ENCODE measurements at regions not wholly inside any gene's neighbourhood (a gene's known extent, or its start where the extent isn't known, plus 50 kb on each side); places are given as distances from the start of the nearest gene placed in this dataset.

- ChIA-PET CTCF (interaction anchor here (0.9 kb wide), 1 partner anchor 16 kb away, joined by 3 read pairs; no protein-coding TSS in a partner anchor), POLR2A (no interaction called here)
- FAIRE-seq, result no peak
- Histone ChIP-seq H3K4me3 (no peak overlapping the region), H3K27ac (no peak overlapping the region), H3K4me2 (no peak overlapping the region), H3K9me3 (no peaks in the 10 kb centered on the region), H3K4me1 (no peaks in the 10 kb centered on the region)
- TF ChIP-seq FOSL2 (IDR thresholded peaks at IDR 0.05), result no peak
- TF ChIP-seq FOSL2 (CRISPR knock-in tag; IDR thresholded peaks at IDR 0.05), result no peak
- TF ChIP-seq SMC3 (IDR thresholded peaks at IDR 0.05), result no peak
- TF ChIP-seq ATOH8 (CRISPR knock-in tag; IDR thresholded peaks at IDR 0.05; ENCODE audit: low read depth), result no peak
- TF ChIP-seq HOXB5 (CRISPR knock-in tag; IDR thresholded peaks at IDR 0.05), result no peak
- no peak for TF ChIP-seq TFCP2L1 (CRISPR knock-in tag; IDR thresholded peaks at IDR 0.05)
- TF ChIP-seq FOXS1 (CRISPR knock-in tag; IDR thresholded peaks at IDR 0.05), result no peak
- TF ChIP-seq HMGXB4 (CRISPR knock-in tag; IDR thresholded peaks at IDR 0.05; ENCODE audit: borderline replicate concordance), result no peak
- TF ChIP-seq CBX2 (IDR thresholded peaks at IDR 0.05; ENCODE audit: borderline replicate concordance, low read depth), result no peak
- TF ChIP-seq KDM5A (IDR thresholded peaks at IDR 0.05), result no peak
- TF ChIP-seq ESRRA (IDR thresholded peaks at IDR 0.05; ENCODE audit: borderline replicate concordance, low read length), result no peak
- TF ChIP-seq MAX (IDR thresholded peaks at IDR 0.05), result no peak
- TF ChIP-seq MAZ (IDR thresholded peaks at IDR 0.05; ENCODE audit: borderline replicate concordance, low read depth, low read length), result no peak
- TF ChIP-seq SREBF2 (IDR thresholded peaks at IDR 0.05), result no peak
- no peak for TF ChIP-seq HOXB13 (CRISPR knock-in tag; IDR thresholded peaks at IDR 0.05; ENCODE audit: low read depth)
- no peak for DNase-seq (ENCODE audit: low read depth in 1 of 2, low spot score in 1 of 2)
- ATAC-seq, result no peak
- WGBS (ENCODE audit: missing lambda C conversion rate), result 26% methylated on average over 7 of the region's 7 CpGs
Measured at GRCh38 chr1:14543191-14543840, 55.2 kb upstream of the KAZN start.

GRCh38 chr1:14544319-14544718 lies 54.2 kb upstream of the KAZN start:
- Histone ChIP-seq H3K4me3 (no peak overlapping the region), H3K4me1 (no peaks in the 10 kb centered on the region), H3K27ac (no peak overlapping the region), H3K4me2 (no peak overlapping the region), H3K9me3 (no peaks in the 10 kb centered on the region)
- ChIA-PET POLR2A (no interaction called here), CTCF (no interaction called here)
- 6% methylated on average over 2 of the region's 2 CpGs for WGBS (ENCODE audit: missing lambda C conversion rate)
- FAIRE-seq (no peak), ATAC-seq (no peak), DNase-seq (ENCODE audit: low read depth in 1 of 2, low spot score in 1 of 2) (no peak)
- TF ChIP-seq CTCF (IDR thresholded peaks at IDR 0.05), result no peak
- no peak for TF ChIP-seq CHD2 (IDR thresholded peaks at IDR 0.05; ENCODE audit: low read length, partially characterized antibody)
- TF ChIP-seq USF2 (IDR thresholded peaks at IDR 0.05), result no peak
- TF ChIP-seq CBX8 (IDR thresholded peaks at IDR 0.05), result no peak
- no peak for TF ChIP-seq HOXB13 (CRISPR knock-in tag; IDR thresholded peaks at IDR 0.05; ENCODE audit: low read depth)
- no peak for TF ChIP-seq RARB (CRISPR knock-in tag; IDR thresholded peaks at IDR 0.05)
- no peak for TF ChIP-seq HDAC2 (IDR thresholded peaks at IDR 0.05)
- no peak for TF ChIP-seq EHMT2 (IDR thresholded peaks at IDR 0.05; ENCODE audit: low read depth)
- TF ChIP-seq ELK1 (IDR thresholded peaks at IDR 0.05; ENCODE audit: low read depth, low read length), result no peak
- no peak for TF ChIP-seq MYC (IDR thresholded peaks at IDR 0.05; ENCODE audit: borderline replicate concordance, low read length)
- TF ChIP-seq BCL3 (IDR thresholded peaks at IDR 0.05), result no peak
- TF ChIP-seq SMC3 (IDR thresholded peaks at IDR 0.05), result no peak
- TF ChIP-seq JUN (IDR thresholded peaks at IDR 0.05), result no peak
- no peak for TF ChIP-seq JUNB (IDR thresholded peaks at IDR 0.05)
- no peak for TF ChIP-seq RAD21 (conservative IDR thresholded peaks at IDR 0.05 in 1 of 2, IDR thresholded peaks at IDR 0.05 in 1 of 2)
